Pancreas (tissue), 10 donors: ENCODE measurements at regions not wholly inside any gene's neighbourhood (a gene's known extent, or its start where the extent isn't known, plus 50 kb on each side); places are given as distances from the start of the nearest gene placed in this dataset.
"Not testable (repeated sequence)": the region's sequence is repeated elsewhere in the genome, so short reads cannot be mapped to it uniquely, and the experiment has no call there.

Source experiments
- ATAC-seq, 4 donors: fragments of 200-7000 bp; cut with Tn5 transposase; one replicate each; pipeline versions ENCODE4 v1.8.0 to v1.9.1; 2020; ENCODE audit warnings: mild to moderate bottlenecking in 4 of 4, moderate library complexity in 4 of 4
- DNase-seq, 6 donors: peaks; one replicate each; pipeline ENCODE4 v3.0.0-alpha.2; 2020
- FAIRE-seq: peaks from 2 replicates; lab custom pipeline; 2012; peaks lifted over from hg19 to GRCh38; lab: Jason Lieb, UNC
- H3K27ac ChIP-seq, 4 donors: fragments of 200-600 bp; sonication (generic); 1 replicate in 3 of 4; 2 replicates in 1 of 4; pipeline versions ENCODE4 v1.5.0 to v1.8.0; 2020
- H3K27me3 ChIP-seq, 4 donors: fragments of 200-600 bp; one replicate each; pipeline ENCODE4 v1.8.0; 2021
- H3K36me3 ChIP-seq, 3 donors: fragments of 200-600 bp; sonication (generic) in 1 of 3; one replicate each; pipeline versions ENCODE4 v1.5.0 to v1.8.0; 2020 to 2021
- H3K4me1 ChIP-seq, 3 donors: fragments of 200-600 bp; one replicate each; pipeline ENCODE4 v1.8.0; 2021
- H3K4me3 ChIP-seq, 4 donors: fragments of 200-600 bp; sonication (generic) in 2 of 4; one replicate each; pipeline versions ENCODE4 v1.5.0 to v1.8.0; 2020 to 2021
- H3K9me3 ChIP-seq, 4 donors: fragments of 200-600 bp; one replicate each; pipeline ENCODE4 v1.8.0; 2021
- WGBS, 2 donors: extraction: QIAGEN DNeasy Blood & Tissue Kit; methylation state at CpG; one replicate each; pipeline ENCODE4 v1.1.7; 2013; 5-methylcytosine and 5-hydroxymethylcytosine counted together
- intact Hi-C, 3 donors: fragments of 100-400 bp; cut with DNase I; formaldehyde crosslinking; loops; one replicate each; pipeline versions ENCODE4 v1.11.1 to v1.14.2; 2022
- TF ChIP-seq, protein P1 (sequence below), 4 donors: fragments of 200-600 bp; sonication (generic) in 3 of 4; IDR thresholded peaks; one replicate each; pipeline versions ENCODE4 v1.5.0 to v1.8.0; 2021; ENCODE audit warnings: antibody characterized with exemption in 4 of 4
- donor health status: healthy with polysubstance abuse.
- donor health status: DM: no; HTN: no; CAD: no; lungs with moderate emphysema.
- donor health status: DM: no; HTN: no; CAD: no.
- donor health status: control.
- donor health status: control.
- donor health status: Bipolar disorder and iron deficiency.
- donor health status: DM: yes; HTN: yes; CAD: no.
- donor health status: DM: no; HTN: no; CAD: no.
- donor health status: DM: no; HTN: no; CAD: no.
- donor health status: DM: yes; HTN: yes; CAD: no.

DNA sequence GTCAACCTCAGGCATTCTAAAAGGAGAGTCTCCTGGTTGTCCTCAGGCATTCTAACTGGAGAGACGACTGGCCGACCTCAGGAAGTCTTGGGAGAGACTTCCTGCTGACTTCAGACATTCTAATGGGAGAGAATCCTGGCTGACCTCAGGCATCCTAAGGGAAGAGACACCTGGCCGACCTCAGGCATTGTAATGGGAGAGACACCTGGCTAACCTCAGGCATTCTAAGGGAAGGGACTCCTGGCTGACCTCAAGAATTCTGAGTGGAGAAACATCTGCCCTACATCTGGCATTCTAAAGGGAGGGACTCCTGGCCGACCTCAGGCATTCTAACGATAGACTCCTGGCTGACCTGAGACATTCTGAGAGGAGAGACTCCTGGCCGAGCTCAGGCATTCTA is 1353.3 kb downstream of the UQCRFS1 start:
- H3K36me3 ChIP-seq: no peaks in the 10 kb centered on the region
- intact Hi-C loops: no loop called here
- DNase-seq (no peak), FAIRE-seq (no peak), ATAC-seq (no peak)
- no peaks in the 10 kb centered on the region for H3K27me3 ChIP-seq
- H3K27ac ChIP-seq: no peak overlapping the region
- H3K4me1 ChIP-seq: no peaks in the 10 kb centered on the region
- no peak overlapping the region for H3K4me3 ChIP-seq
- WGBS, 2 donors: 68 to 85% methylated on average over 6 of the region's 6 CpGs
- TF ChIP-seq, protein P1, sequence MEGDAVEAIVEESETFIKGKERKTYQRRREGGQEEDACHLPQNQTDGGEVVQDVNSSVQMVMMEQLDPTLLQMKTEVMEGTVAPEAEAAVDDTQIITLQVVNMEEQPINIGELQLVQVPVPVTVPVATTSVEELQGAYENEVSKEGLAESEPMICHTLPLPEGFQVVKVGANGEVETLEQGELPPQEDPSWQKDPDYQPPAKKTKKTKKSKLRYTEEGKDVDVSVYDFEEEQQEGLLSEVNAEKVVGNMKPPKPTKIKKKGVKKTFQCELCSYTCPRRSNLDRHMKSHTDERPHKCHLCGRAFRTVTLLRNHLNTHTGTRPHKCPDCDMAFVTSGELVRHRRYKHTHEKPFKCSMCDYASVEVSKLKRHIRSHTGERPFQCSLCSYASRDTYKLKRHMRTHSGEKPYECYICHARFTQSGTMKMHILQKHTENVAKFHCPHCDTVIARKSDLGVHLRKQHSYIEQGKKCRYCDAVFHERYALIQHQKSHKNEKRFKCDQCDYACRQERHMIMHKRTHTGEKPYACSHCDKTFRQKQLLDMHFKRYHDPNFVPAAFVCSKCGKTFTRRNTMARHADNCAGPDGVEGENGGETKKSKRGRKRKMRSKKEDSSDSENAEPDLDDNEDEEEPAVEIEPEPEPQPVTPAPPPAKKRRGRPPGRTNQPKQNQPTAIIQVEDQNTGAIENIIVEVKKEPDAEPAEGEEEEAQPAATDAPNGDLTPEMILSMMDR (IDR thresholded peaks at IDR 0.05): no peak
- H3K9me3 ChIP-seq: no peaks in the 10 kb centered on the region

DNA sequence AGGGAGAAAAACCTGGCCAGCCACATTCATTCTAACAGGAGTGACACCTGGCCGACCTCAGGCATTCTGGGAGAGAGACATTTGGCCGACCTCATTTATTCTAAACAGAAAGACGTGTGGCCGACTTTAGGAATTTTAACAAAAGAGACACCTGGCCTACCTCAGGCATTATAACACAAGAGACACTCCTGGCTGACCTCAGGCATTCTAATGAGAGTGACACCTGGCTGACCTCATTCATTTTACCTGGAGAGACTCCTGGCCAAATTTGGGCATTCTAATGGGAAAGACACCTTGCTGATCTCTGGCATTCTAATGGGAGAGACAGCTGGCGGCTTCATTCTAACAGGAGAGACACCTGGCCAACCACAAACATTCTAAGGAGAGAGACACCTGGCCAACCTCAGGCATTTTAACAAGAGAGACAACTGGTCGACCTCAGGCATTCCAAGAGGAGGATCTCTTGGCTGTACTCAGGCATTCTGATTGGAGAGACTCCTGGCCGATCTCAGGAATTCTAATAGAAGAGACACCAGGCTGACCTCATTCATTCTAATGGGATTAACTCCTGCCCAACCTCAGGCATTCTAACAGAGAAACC is 1353.9 kb downstream of the UQCRFS1 start:
- H3K4me1 ChIP-seq: no peaks in the 10 kb centered on the region
- TF ChIP-seq, protein P1 (IDR thresholded peaks at IDR 0.05): no peak
- H3K36me3 ChIP-seq: no peaks in the 10 kb centered on the region
- 63 to 67% methylated on average over 7 of the region's 7 CpGs for WGBS, 2 donors
- intact Hi-C loops: no loop called here
- no peak for DNase-seq
- H3K27ac ChIP-seq: no peak overlapping the region
- ATAC-seq: no peak
- H3K27me3 ChIP-seq: no peaks in the 10 kb centered on the region
- no peak overlapping the region for H3K4me3 ChIP-seq
- H3K9me3 ChIP-seq: no peaks in the 10 kb centered on the region
- no peak for FAIRE-seq

DNA sequence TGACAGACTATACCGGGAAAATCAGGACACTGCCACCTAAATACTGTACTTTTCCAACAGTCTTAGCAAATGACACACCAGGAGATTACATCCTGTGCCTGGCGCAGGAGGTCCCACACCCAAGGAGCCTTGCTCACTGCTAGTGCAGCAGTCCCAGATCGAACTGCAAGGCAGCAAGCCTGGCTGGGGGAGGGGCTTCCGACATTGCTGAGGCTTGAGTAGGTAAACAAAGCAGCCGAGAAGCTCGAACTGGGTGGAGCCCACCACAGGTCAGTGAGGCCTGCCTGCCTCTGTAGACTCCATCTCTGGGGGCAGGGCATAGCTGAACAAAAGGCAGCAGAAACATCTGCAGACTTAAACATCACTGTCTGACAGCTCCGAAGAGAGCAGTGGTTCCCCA is 1360.0 kb downstream of the UQCRFS1 start:
- H3K4me1 ChIP-seq, H3K27ac ChIP-seq, H3K36me3 ChIP-seq, H3K27me3 ChIP-seq, DNase-seq, H3K9me3 ChIP-seq, H3K4me3 ChIP-seq, intact Hi-C loops, FAIRE-seq, ATAC-seq: not testable (repeated sequence)
- 67 to 93% methylated on average over 7 of the region's 7 CpGs for WGBS, 2 donors

DNA sequence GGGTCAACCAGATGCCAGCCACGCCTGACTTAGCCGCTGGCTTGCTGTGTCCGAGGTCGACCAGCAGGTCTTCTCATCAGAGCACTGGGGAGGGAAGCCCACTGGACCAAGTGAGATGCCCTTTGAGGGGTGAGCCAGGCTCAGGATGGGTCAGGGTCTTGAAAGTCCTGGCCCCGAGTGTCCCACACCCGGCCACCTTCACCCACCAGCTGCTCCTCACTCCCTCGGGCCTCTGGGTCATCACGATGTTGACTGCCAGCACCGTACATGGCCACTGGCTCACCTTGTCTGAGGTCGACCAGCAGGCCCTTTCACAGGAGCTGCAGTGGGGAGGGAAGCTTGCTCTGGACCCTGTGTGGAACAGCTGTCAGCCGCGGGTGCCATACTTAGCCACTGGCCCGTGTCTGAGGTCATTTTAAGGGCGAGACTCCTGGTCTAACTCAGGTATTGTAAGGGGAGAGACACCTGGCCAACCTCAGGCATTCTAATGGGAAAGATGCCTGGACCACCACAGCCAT is 1361.3 kb downstream of the UQCRFS1 start:
- Histone ChIP-seq H3K4me1 (no peaks in the 10 kb centered on the region), H3K4me3 (no peak overlapping the region), H3K36me3 (no peaks in the 10 kb centered on the region), H3K27ac (no peak overlapping the region), H3K9me3 (no peaks in the 10 kb centered on the region), H3K27me3 (no peaks in the 10 kb centered on the region)
- FAIRE-seq: no peak
- ATAC-seq: no peak
- no peak for DNase-seq
- TF ChIP-seq, protein P1 (IDR thresholded peaks at IDR 0.05): no peak
- 80 to 86% methylated on average over 14 of the region's 14 CpGs for WGBS, 2 donors
- intact Hi-C loops: no loop called here

DNA sequence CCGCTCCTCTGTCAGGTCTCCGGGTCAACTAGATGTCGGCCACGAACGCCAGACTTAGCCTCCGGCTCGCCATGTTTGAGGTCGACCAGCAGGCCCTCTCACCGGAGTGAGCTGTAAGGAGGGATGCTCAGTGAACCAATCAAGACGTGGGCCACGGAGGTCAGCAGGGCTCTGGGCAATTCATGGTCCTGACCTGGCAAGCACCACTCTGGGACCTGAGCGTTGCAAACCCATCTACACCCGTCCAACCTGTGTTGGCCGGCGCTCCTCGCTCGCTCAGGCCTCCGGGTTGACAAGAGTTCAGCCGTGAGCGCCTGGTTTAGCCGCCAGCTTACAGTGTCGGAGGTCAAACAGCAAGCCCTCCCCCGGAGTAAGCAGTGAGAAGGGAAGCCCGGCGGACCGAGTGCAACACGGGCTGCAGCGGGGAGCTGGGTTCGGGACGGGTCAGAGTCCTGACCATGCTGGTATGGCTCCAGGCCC is 1361.9 kb downstream of the UQCRFS1 start:
- ATAC-seq (no peak), DNase-seq (peak in 2 of 6 donors; percentile 52 to 55), FAIRE-seq (no peak)
- Histone ChIP-seq H3K9me3 (no peaks in the 10 kb centered on the region), H3K36me3 (no peaks in the 10 kb centered on the region), H3K27me3 (no peaks in the 10 kb centered on the region), H3K4me1 (no peaks in the 10 kb centered on the region), H3K4me3 (no peak overlapping the region), H3K27ac (no peak overlapping the region)
- TF ChIP-seq, protein P1 (IDR thresholded peaks at IDR 0.05): no peak
- whole genome bisulfite sequencing, 2 donors: 89 to 94% methylated on average over 30 of the region's 30 CpGs
- intact Hi-C loops: no loop called here
